Glutamatergic neuron (in vitro differentiated cells): ENCODE measurements at regions not wholly inside any gene's neighbourhood (a gene's known extent, or its start where the extent isn't known, plus 50 kb on each side); places are given as distances from the start of the nearest gene placed in this dataset.
A peak's percentile ranks its signal among the peaks of the same experiment; 100 is the strongest.

ENCODE experiments used
- DNase-seq: peaks from one replicate; pipeline ENCODE4 v3.0.0; 2022
- H3K27ac Mint-ChIP-seq: one replicate; pipeline ENCODE4 v1.8.0; 2020; ENCODE audit warnings: mild to moderate bottlenecking, mixed read lengths, inconsistent platforms; ENCODE audit not compliant: unreplicated experiment
- H3K27me3 Mint-ChIP-seq: one replicate; pipeline ENCODE4 v1.8.0; 2020; ENCODE audit warnings: mild to moderate bottlenecking, moderate library complexity, mixed read lengths, inconsistent platforms; ENCODE audit not compliant: unreplicated experiment
- H3K36me3 Mint-ChIP-seq: one replicate; pipeline ENCODE4 v1.8.0; 2020; ENCODE audit warnings: mild to moderate bottlenecking, mixed read lengths, inconsistent platforms; ENCODE audit not compliant: unreplicated experiment
- H3K4me1 Mint-ChIP-seq: one replicate; pipeline ENCODE4 v1.8.0; 2020; ENCODE audit warnings: mild to moderate bottlenecking, low read depth, mixed read lengths, inconsistent platforms; ENCODE audit not compliant: unreplicated experiment
- H3K4me3 Mint-ChIP-seq: one replicate; pipeline ENCODE4 v1.8.0; 2020; ENCODE audit warnings: mild to moderate bottlenecking, mixed read lengths, inconsistent platforms; ENCODE audit not compliant: unreplicated experiment
- H3K9me3 Mint-ChIP-seq: one replicate; pipeline ENCODE4 v1.8.0; 2020; ENCODE audit warnings: mild to moderate bottlenecking, moderate library complexity, mixed read lengths, inconsistent platforms; ENCODE audit not compliant: unreplicated experiment
- TF ChIP-seq, protein P1 (sequence below): fragments of 200-600 bp; sonication (generic); IDR thresholded peaks from one replicate; pipeline ENCODE4 v1.5.0; 2021; ENCODE audit not compliant: partially characterized antibody, unreplicated experiment

DNA sequence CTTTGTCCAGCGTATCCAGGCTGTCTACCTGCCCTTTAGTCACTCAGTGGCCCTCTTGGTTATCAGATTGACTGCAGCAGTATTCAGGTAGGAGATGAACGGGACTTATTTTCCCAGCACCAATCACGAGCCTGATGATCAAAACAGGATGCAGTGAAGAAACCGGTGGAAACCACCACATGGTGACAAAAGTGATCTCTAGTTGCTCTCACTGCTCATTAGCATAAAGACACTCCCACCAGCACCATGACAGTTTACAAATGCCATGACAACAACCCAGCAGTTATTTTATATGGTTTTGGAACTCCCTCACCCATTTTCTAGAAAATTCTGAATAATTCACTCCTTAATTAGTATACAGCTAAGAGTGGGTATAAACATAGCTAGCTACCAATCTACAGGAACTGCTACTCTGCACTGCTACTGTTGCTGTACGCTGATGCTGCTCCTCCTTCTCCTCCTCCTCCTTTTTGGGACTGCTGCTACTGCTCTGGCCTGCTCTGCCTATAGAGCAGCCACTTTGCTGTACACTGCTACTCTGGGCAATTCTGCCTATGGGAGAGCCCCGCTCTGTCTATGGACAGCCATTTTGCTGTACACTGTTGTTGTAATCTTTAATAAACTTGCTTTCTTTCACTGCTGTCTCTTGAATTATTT is 142.5 kb upstream of the SSTR1 start:
- peak; percentile 13 for DNase-seq
- H3K4me1 Mint-ChIP-seq, result peaks cover 1% of the 10 kb centered on the region
- H3K27ac Mint-ChIP-seq, result no peak overlapping the region
- peaks cover 7% of the 10 kb centered on the region for H3K36me3 Mint-ChIP-seq
- TF ChIP-seq, protein P1, sequence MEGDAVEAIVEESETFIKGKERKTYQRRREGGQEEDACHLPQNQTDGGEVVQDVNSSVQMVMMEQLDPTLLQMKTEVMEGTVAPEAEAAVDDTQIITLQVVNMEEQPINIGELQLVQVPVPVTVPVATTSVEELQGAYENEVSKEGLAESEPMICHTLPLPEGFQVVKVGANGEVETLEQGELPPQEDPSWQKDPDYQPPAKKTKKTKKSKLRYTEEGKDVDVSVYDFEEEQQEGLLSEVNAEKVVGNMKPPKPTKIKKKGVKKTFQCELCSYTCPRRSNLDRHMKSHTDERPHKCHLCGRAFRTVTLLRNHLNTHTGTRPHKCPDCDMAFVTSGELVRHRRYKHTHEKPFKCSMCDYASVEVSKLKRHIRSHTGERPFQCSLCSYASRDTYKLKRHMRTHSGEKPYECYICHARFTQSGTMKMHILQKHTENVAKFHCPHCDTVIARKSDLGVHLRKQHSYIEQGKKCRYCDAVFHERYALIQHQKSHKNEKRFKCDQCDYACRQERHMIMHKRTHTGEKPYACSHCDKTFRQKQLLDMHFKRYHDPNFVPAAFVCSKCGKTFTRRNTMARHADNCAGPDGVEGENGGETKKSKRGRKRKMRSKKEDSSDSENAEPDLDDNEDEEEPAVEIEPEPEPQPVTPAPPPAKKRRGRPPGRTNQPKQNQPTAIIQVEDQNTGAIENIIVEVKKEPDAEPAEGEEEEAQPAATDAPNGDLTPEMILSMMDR, result no peak
- no peaks in the 10 kb centered on the region for H3K27me3 Mint-ChIP-seq
- no peak overlapping the region for H3K4me3 Mint-ChIP-seq
- peaks cover 4% of the 10 kb centered on the region for H3K9me3 Mint-ChIP-seq

DNA sequence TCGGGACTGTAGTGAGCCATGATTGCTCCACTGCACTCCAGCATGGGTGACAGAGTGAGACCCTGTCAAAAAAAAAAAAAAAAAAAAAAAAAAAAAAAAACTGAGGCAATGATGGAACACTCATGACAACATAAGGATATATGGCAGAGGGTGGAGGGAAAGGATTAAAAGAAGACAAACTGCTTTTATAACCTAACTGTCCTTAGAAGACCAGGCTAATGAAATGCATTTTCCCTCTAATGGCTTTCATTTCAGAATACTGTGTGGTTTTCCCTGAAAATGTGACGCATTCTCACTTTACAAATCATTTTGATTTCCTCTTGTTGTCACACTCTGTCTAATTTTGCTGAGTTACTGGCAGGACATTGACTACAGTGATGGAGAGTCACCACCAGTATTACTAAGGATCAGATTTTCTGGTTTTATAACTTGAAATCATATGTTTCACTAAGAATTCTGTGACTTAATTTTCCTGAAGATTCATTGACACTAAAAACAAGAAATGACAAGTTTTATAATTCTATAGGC is 137.6 kb upstream of the SSTR1 start:
- H3K27me3 Mint-ChIP-seq, result no peaks in the 10 kb centered on the region
- TF ChIP-seq, protein P1, result no peak
- no peak for DNase-seq
- no peaks in the 10 kb centered on the region for H3K9me3 Mint-ChIP-seq
- H3K27ac Mint-ChIP-seq, result no peak overlapping the region
- H3K36me3 Mint-ChIP-seq, result no peaks in the 10 kb centered on the region
- H3K4me1 Mint-ChIP-seq, result peaks cover 1% of the 10 kb centered on the region
- H3K4me3 Mint-ChIP-seq, result no peak overlapping the region

DNA sequence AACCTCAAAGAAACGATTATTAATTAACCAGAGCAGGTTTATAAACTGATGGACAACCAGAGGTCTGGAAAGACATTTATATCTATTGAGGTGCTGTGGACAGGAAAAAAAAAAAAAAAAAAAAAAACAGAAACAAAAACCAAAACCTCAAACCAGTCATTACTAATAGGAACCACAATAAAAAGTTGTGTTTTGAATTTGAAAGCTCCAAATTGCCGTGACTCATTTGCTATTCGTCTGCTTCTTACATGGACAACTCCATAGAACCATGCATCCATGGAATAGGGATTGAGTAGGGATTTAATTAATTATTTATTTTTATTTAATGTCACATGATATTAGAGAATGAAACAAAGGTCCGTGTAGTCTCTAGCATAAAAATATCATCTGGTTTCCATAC is 134.1 kb upstream of the SSTR1 start:
- no peak for DNase-seq
- H3K9me3 Mint-ChIP-seq, result no peaks in the 10 kb centered on the region

DNA sequence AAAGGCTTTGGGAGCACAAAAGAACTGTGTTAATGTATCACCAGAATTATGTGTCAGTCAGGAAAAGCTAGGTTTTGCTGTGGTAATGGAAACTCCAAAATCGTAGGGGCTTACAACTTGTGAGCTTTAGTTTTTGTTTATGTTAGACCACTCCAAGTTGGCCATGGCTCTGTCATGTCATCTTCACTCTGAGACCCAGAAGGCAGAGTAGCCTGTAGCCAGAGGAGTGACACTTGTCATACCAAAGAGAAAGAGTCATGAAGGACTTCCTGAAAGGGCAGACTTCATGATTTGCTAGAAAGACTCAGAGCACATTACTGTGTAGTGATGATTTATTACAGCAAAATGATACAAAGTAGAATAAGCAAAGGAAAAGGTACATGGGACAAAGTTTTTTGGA is 133.6 kb upstream of the SSTR1 start:
- H3K36me3 Mint-ChIP-seq, result no peaks in the 10 kb centered on the region
- H3K4me3 Mint-ChIP-seq, result no peak overlapping the region
- TF ChIP-seq, protein P1, result no peak
- H3K4me1 Mint-ChIP-seq, result no peaks in the 10 kb centered on the region
- H3K9me3 Mint-ChIP-seq, result no peaks in the 10 kb centered on the region
- no peak for DNase-seq
- H3K27ac Mint-ChIP-seq, result no peak overlapping the region
- no peaks in the 10 kb centered on the region for H3K27me3 Mint-ChIP-seq

More for the DNA sequence above, 134.1 kb upstream of the SSTR1 start:
- no peak overlapping the region for H3K4me3 Mint-ChIP-seq
- no peaks in the 10 kb centered on the region for H3K36me3 Mint-ChIP-seq
- H3K4me1 Mint-ChIP-seq, result no peaks in the 10 kb centered on the region
- TF ChIP-seq, protein P1, result no peak
- no peaks in the 10 kb centered on the region for H3K27me3 Mint-ChIP-seq
- no peak overlapping the region for H3K27ac Mint-ChIP-seq

DNA sequence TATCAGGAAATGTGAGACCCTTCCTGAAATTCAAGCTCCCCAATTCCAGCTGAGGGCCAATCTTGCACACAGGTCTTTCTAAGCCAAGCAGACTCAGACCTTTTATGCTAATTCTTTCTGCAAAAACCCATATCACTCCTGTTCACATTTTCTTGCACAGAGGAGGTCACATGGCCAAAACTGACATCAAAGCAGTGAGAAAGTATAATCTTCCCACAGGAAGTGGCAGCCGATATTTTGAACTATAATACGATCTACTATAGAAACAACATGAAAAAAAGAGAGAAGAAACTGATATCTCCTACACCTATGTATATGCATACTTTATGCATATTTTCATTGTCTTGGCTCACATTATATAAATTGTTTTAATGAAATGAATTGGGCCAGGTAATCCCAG is 132.9 kb upstream of the SSTR1 start:
- Mint-ChIP-seq H3K9me3 (no peaks in the 10 kb centered on the region), H3K27me3 (no peaks in the 10 kb centered on the region), H3K4me3 (no peak overlapping the region), H3K36me3 (no peaks in the 10 kb centered on the region), H3K27ac (no peak overlapping the region), H3K4me1 (no peaks in the 10 kb centered on the region)
- no peak for DNase-seq
- TF ChIP-seq, protein P1, result no peak
